Bronchial epithelial cell (primary cell): ENCODE measurements at regions not wholly inside any gene's neighbourhood (a gene's known extent, or its start where the extent isn't known, plus 50 kb on each side); places are given as distances from the start of the nearest gene placed in this dataset.

Experiments
- DNase-seq: peaks from one replicate; pipeline ENCODE4 v3.0.0-alpha.2; 2010; ENCODE audit warnings: low read depth
- FAIRE-seq: peaks from 2 replicates; lab custom pipeline; 2011; peaks lifted over from hg19 to GRCh38; lab: Jason Lieb, UNC
- H3K27me3 ChIP-seq: 2 replicates; pipeline ENCODE4 v1.5.1; 2011; ENCODE audit warnings: low read length; ENCODE audit not compliant: control insufficient read depth, insufficient read depth
- H3K36me3 ChIP-seq: 2 replicates; pipeline ENCODE4 v1.5.1; 2011; ENCODE audit warnings: low read length; ENCODE audit not compliant: control insufficient read depth, insufficient read depth
- H3K4me3 ChIP-seq: 2 replicates; pipeline ENCODE4 v1.5.1; 2011; ENCODE audit warnings: mild to moderate bottlenecking, low read depth, low read length, control low read depth
- CTCF ChIP-seq: IDR thresholded peaks from 2 replicates; pipeline ENCODE4 v1.5.1; 2011; ENCODE audit warnings: mild to moderate bottlenecking, moderate library complexity, low read length, control low read depth, inconsistent platforms; ENCODE audit not compliant: insufficient read depth, severe bottlenecking

GRCh38 chr20:56795492-56795891, 166.4 kb downstream of the TFAP2C start:
- no peaks in the 10 kb centered on the region for H3K36me3 ChIP-seq

GRCh38 chr20:56796345-56796744, 167.2 kb downstream of the TFAP2C start:
- DNase-seq: no peak
- Histone ChIP-seq H3K4me3 (no peak overlapping the region), H3K36me3 (no peaks in the 10 kb centered on the region), H3K27me3 (no peaks in the 10 kb centered on the region)
- no peak for FAIRE-seq
- TF ChIP-seq CTCF: no peak

More at GRCh38 chr20:56795492-56795891, 166.4 kb downstream of the TFAP2C start:
- no peak for TF ChIP-seq CTCF
- Histone ChIP-seq H3K27me3 (no peaks in the 10 kb centered on the region), H3K4me3 (no peak overlapping the region)
- FAIRE-seq (no peak), DNase-seq (no peak)

GRCh38 chr20:56797023-56797422, 167.9 kb downstream of the TFAP2C start:
- Histone ChIP-seq H3K4me3 (no peak overlapping the region), H3K36me3 (no peaks in the 10 kb centered on the region), H3K27me3 (no peaks in the 10 kb centered on the region)
- FAIRE-seq (no peak), DNase-seq (no peak)
- no peak for TF ChIP-seq CTCF

- H3K36me3 ChIP-seq: no peaks in the 10 kb centered on the region
- DNase-seq: no peak
- FAIRE-seq: no peak
- H3K4me3 ChIP-seq: no peak overlapping the region
- no peak for TF ChIP-seq CTCF
- no peaks in the 10 kb centered on the region for H3K27me3 ChIP-seq
These were observed 169.5 kb downstream of the TFAP2C start for GRCh38 chr20:56798634-56799033.

GRCh38 chr20:56799187-56799586, 170.1 kb downstream of the TFAP2C start:
- no peak for FAIRE-seq
- Histone ChIP-seq H3K36me3 (no peaks in the 10 kb centered on the region), H3K27me3 (no peaks in the 10 kb centered on the region), H3K4me3 (no peak overlapping the region)
- TF ChIP-seq CTCF: no peak
- no peak for DNase-seq

GRCh38 chr20:56800088-56800487, 171.0 kb downstream of the TFAP2C start:
- H3K36me3 ChIP-seq: no peaks in the 10 kb centered on the region
- DNase-seq: no peak
- no peaks in the 10 kb centered on the region for H3K27me3 ChIP-seq
- no peak for TF ChIP-seq CTCF
- H3K4me3 ChIP-seq: no peak overlapping the region
- no peak for FAIRE-seq
